ENCODE measurements at regions not wholly inside any gene's neighbourhood (a gene's known extent, or its start where the extent isn't known, plus 50 kb on each side); places are given as distances from the start of the nearest gene placed in this dataset.

DNA sequence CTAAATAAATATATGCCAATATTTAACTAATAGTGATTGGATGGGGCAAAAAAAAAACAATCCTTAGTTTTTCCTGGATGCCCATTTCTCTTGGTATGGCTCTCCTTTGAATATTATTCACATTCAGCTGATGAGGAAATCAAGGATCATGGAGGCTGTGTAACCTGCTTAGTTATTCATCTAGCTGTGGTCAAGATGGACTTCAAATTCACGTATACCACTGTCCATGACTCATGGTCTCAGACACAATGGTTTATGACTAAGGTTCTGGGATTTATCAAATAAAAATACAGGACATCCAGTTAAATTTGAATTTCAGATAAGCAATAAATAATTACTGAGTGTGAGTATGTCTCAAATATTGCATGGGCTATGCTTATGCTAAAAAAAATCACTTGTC lies 191.5 kb upstream of the CELF2 start:
- CTCF ChIA-PET: no interaction called here
- no peak overlapping the region for H3K27ac ChIP-seq
- POLR2A ChIA-PET (ENCODE audit: low non-redundant PET): no interaction called here
- TF ChIP-seq, protein P1, sequence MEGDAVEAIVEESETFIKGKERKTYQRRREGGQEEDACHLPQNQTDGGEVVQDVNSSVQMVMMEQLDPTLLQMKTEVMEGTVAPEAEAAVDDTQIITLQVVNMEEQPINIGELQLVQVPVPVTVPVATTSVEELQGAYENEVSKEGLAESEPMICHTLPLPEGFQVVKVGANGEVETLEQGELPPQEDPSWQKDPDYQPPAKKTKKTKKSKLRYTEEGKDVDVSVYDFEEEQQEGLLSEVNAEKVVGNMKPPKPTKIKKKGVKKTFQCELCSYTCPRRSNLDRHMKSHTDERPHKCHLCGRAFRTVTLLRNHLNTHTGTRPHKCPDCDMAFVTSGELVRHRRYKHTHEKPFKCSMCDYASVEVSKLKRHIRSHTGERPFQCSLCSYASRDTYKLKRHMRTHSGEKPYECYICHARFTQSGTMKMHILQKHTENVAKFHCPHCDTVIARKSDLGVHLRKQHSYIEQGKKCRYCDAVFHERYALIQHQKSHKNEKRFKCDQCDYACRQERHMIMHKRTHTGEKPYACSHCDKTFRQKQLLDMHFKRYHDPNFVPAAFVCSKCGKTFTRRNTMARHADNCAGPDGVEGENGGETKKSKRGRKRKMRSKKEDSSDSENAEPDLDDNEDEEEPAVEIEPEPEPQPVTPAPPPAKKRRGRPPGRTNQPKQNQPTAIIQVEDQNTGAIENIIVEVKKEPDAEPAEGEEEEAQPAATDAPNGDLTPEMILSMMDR (conservative IDR thresholded peaks at IDR 0.05; ENCODE audit: low read depth): no peak
- peak; percentile 21 for DNase-seq (ENCODE audit: low spot score)

DNA sequence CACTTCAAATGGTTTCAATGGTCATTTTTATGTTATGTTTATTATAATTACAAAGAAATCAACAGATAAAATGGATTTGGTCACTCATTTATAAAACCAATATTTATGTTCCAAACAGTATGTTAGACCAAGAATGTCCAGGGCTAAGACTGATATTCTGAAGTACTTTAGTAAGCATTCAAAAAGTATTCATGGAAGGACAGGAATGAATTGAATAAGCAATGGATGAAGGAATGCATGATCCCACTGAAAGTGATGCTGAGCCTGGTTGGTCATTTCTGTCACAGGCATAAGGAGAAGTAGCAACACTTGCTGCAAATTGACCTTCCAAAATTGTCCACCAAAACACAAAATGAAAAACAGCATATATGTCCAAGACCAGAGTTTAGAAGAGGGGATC lies 189.0 kb upstream of the CELF2 start:
- DNase-seq (ENCODE audit: low spot score): no peak
- ChIA-PET CTCF (no interaction called here), POLR2A (ENCODE audit: low non-redundant PET) (no interaction called here)
- TF ChIP-seq, protein P1 (conservative IDR thresholded peaks at IDR 0.05; ENCODE audit: low read depth): no peak
- no peak overlapping the region for H3K27ac ChIP-seq

DNA sequence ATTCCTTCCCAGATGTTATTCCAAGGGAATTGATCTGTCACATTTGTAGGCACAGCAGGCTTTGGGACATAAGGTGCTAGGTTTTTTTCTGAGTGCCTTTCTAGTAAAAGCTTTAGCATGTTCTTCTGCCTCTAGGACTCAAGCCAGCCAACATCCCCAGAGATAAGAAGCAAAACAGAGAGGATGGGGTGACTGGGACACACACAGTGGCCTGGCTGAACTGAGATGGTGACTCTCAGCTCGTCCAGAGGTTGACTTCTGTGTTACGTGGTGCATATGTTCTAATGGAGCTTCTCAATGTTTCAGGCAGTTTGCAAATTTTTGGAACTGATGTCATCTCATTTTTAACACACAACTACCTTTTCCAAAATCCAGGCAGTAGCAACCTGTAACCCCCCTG lies 188.1 kb upstream of the CELF2 start:
- H3K27ac ChIP-seq: no peak overlapping the region; the same call in 1 of the 2 replicates
- POLR2A ChIA-PET (ENCODE audit: low non-redundant PET): no interaction called here

DNA sequence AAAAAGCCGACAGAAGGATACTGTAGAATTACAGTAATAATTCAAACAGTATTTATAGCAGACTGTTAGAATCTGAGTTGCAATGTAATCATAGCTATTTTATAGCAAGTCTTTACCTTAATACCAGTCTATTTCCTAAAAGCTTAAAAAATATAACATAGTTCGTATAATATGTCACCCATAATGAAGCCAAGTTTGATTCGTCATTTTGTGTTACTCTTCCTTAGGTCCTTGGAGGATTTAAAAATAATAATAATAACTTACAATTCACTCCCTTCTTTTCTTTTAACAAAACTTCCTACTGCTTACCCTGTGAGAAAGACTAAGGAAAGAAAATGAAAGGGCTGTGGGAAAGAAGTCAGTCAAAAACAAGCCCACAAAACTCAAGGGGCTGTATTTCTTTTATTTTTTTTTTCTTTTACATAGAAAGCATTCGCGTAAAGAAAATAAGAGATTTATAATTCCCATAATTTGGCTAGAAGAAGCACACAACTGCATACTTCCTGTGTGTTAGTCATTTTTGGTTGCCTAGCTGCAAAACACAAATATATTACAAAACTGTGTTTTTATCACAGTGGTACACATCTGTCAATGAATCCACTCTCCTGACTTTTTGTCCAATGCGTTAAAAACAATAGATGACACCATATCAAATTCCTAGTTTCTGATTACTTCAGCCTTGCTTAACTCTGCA lies 187.2 kb upstream of the CELF2 start:
- TF ChIP-seq, protein P1 (conservative IDR thresholded peaks at IDR 0.05; ENCODE audit: low read depth): no peak
- CTCF ChIA-PET: interaction anchor here (0.7 kb wide), 1 partner anchor 229 kb away, joined by 3 read pairs; no protein-coding TSS in a partner anchor
- H3K27ac ChIP-seq: peak overlapping the region; percentile 93
- DNase-seq (ENCODE audit: low spot score): peak; percentile 66
- POLR2A ChIA-PET (ENCODE audit: low non-redundant PET): no interaction called here

More for the DNA sequence above, 188.1 kb upstream of the CELF2 start:
- CTCF ChIA-PET: no interaction called here
- DNase-seq (ENCODE audit: low spot score): no peak
- TF ChIP-seq, protein P1 (conservative IDR thresholded peaks at IDR 0.05; ENCODE audit: low read depth): no peak

DNA sequence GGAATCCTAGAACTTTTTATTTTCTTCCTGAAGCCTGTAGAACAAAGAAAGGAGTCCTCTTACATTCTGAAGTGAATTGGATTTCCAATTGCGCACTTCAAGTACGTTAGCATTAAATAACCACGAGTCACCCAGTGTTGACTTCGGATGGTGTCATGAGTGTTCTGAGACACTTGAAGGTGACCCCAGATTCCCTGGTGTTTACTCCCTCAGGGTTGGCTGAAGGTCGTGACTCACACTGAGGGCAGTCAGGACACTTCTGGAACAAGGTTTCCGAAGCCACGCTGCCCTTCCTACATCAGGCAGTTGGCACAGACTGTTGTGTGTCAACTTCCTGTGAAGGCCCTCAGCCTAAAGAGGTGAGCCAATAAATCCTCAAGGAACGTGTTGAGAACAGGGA lies 186.6 kb upstream of the CELF2 start:
- TF ChIP-seq, protein P1 (conservative IDR thresholded peaks at IDR 0.05; ENCODE audit: low read depth): no peak
- peak overlapping the region; percentile 93 for H3K27ac ChIP-seq
- ChIA-PET CTCF (interaction anchor here (0.7 kb wide), 1 partner anchor 228 kb away, joined by 3 read pairs; no protein-coding TSS in a partner anchor), POLR2A (ENCODE audit: low non-redundant PET) (no interaction called here)
- peak; percentile 20 for DNase-seq (ENCODE audit: low spot score)

DNA sequence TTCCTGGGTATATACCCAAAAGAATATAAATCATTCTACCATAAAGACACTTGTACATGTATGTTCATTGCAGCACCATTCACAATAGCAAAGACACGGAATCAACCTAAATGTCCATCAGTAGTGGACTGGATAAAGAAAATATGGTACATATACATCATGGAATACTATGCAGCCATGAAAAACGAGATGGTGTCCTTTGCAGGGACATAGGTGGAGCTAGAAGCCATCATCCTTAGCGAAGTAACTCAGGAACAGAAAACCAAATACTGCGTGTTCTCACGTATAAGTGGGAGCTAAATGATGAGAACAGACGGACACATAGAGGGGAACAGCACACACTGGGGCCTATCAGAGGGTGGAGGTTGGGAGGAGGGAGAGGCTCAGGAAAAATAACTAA lies 183.7 kb upstream of the CELF2 start:
- DNase-seq (ENCODE audit: low spot score): no peak
- TF ChIP-seq, protein P1 (conservative IDR thresholded peaks at IDR 0.05; ENCODE audit: low read depth): no peak
- POLR2A ChIA-PET (ENCODE audit: low non-redundant PET): no interaction called here
- CTCF ChIA-PET: no interaction called here
- H3K27ac ChIP-seq: no peak overlapping the region

Measured in RWPE1 (cell line).